ENCODE measurements at regions not wholly inside any gene's neighbourhood (a gene's known extent, or its start where the extent isn't known, plus 50 kb on each side); places are given as distances from the start of the nearest gene placed in this dataset.
"Not testable (repeated sequence)": the region's sequence is repeated elsewhere in the genome, so short reads cannot be mapped to it uniquely, and the experiment has no call there.

- peaks cover 10% of the 10 kb centered on the region for H3K4me1 Mint-ChIP-seq
- ATAC-seq (ENCODE audit: low read depth), result no peak
Observed at GRCh38 chr14:35213869-35214387, 78.3 kb upstream of the PSMA6 start.

GRCh38 chr14:35214402-35214801, 77.8 kb upstream of the PSMA6 start:
- H3K36me3 Mint-ChIP-seq; H3K4me3 Mint-ChIP-seq; DNase-seq; H3K4me1 Mint-ChIP-seq; ATAC-seq (ENCODE audit: low read depth); H3K27me3 Mint-ChIP-seq; H3K27ac Mint-ChIP-seq; H3K9me3 Mint-ChIP-seq: not testable (repeated sequence)
- POLR2A ChIA-PET, result interaction anchor here (1.2 kb wide), 1 partner anchor 190 kb away, joined by 7 read pairs; the partner anchor contains the start of gene NFKBIA

More at GRCh38 chr14:35213869-35214387, 78.3 kb upstream of the PSMA6 start:
- H3K27me3 Mint-ChIP-seq, result no peaks in the 10 kb centered on the region
- POLR2A ChIA-PET, result no interaction called here
- H3K9me3 Mint-ChIP-seq, result no peaks in the 10 kb centered on the region
- peaks cover 8% of the 10 kb centered on the region for H3K36me3 Mint-ChIP-seq
- DNase-seq, result no peak
- H3K27ac Mint-ChIP-seq, result no peak overlapping the region
- no peak overlapping the region for H3K4me3 Mint-ChIP-seq

- ATAC-seq (ENCODE audit: low read depth) (no peak), DNase-seq (no peak)
- POLR2A ChIA-PET, result interaction anchor here (0.8 to 1.2 kb wide), 2 partner anchors 190 to 201 kb away, joined by 3 to 7 read pairs; partner anchors contain the start of gene NFKBIA
- Mint-ChIP-seq H3K27me3 (no peaks in the 10 kb centered on the region), H3K4me1 (peaks cover 9% of the 10 kb centered on the region), H3K36me3 (peaks cover 13% of the 10 kb centered on the region), H3K9me3 (no peaks in the 10 kb centered on the region), H3K4me3 (no peak overlapping the region), H3K27ac (peak overlapping the region; percentile 2)
Observed at GRCh38 chr14:35215110-35215813, 76.9 kb upstream of the PSMA6 start.

GRCh38 chr14:35218176-35218575, 74.0 kb upstream of the PSMA6 start:
- H3K4me1 Mint-ChIP-seq, result peaks cover 13% of the 10 kb centered on the region
- H3K27ac Mint-ChIP-seq; H3K9me3 Mint-ChIP-seq; H3K27me3 Mint-ChIP-seq; DNase-seq; ATAC-seq (ENCODE audit: low read depth); H3K4me3 Mint-ChIP-seq: not testable (repeated sequence)
- POLR2A ChIA-PET, result interaction anchor here (0.7 to 1.1 kb wide), 2 partner anchors 40 to 187 kb away, joined by 3 read pairs; no protein-coding TSS in a partner anchor
- peaks cover 18% of the 10 kb centered on the region for H3K36me3 Mint-ChIP-seq

GRCh38 chr14:35218963-35219362, 73.2 kb upstream of the PSMA6 start:
- Mint-ChIP-seq H3K36me3 (peaks cover 18% of the 10 kb centered on the region), H3K27me3 (no peaks in the 10 kb centered on the region), H3K27ac (no peak overlapping the region), H3K4me1 (peaks cover 12% of the 10 kb centered on the region), H3K9me3 (no peaks in the 10 kb centered on the region), H3K4me3 (no peak overlapping the region)
- DNase-seq (no peak), ATAC-seq (ENCODE audit: low read depth) (no peak)
- POLR2A ChIA-PET, result interaction anchor here (1.1 kb wide), 1 partner anchor 186 kb away, joined by 3 read pairs; no protein-coding TSS in a partner anchor

- no peak for ATAC-seq (ENCODE audit: low read depth)
- Mint-ChIP-seq H3K4me1 (peaks cover 6% of the 10 kb centered on the region), H3K27me3 (no peaks in the 10 kb centered on the region), H3K36me3 (peaks cover 18% of the 10 kb centered on the region), H3K4me3 (no peak overlapping the region), H3K9me3 (no peaks in the 10 kb centered on the region), H3K27ac (no peak overlapping the region)
- POLR2A ChIA-PET, result no interaction called here
- DNase-seq, result no peak
Observed at GRCh38 chr14:35220027-35220676, 72.0 kb upstream of the PSMA6 start.

GRCh38 chr14:35220920-35221319, 71.3 kb upstream of the PSMA6 start:
- no peak overlapping the region for H3K27ac Mint-ChIP-seq
- no peak for DNase-seq
- no peaks in the 10 kb centered on the region for H3K27me3 Mint-ChIP-seq
- no peak overlapping the region for H3K4me3 Mint-ChIP-seq
- ATAC-seq (ENCODE audit: low read depth), result no peak
- H3K4me1 Mint-ChIP-seq, result peaks cover 5% of the 10 kb centered on the region
- POLR2A ChIA-PET, result interaction anchor here (1.4 kb wide), 1 partner anchor 11 kb away, joined by 4 read pairs; no protein-coding TSS in a partner anchor
- H3K9me3 Mint-ChIP-seq, result no peaks in the 10 kb centered on the region
- H3K36me3 Mint-ChIP-seq, result peaks cover 18% of the 10 kb centered on the region

- POLR2A ChIA-PET, result interaction anchor here (1.4 kb wide), 1 partner anchor 10 kb away, joined by 4 read pairs; no protein-coding TSS in a partner anchor
- no peak overlapping the region for H3K27ac Mint-ChIP-seq
- DNase-seq, result no peak
- peaks cover 18% of the 10 kb centered on the region for H3K36me3 Mint-ChIP-seq
- no peaks in the 10 kb centered on the region for H3K9me3 Mint-ChIP-seq
- no peaks in the 10 kb centered on the region for H3K27me3 Mint-ChIP-seq
- H3K4me1 Mint-ChIP-seq, result peaks cover 5% of the 10 kb centered on the region
- ATAC-seq (ENCODE audit: low read depth), result no peak
- H3K4me3 Mint-ChIP-seq, result no peak overlapping the region
Observed at GRCh38 chr14:35221462-35221861, 70.7 kb upstream of the PSMA6 start.

- Mint-ChIP-seq H3K27ac (no peak overlapping the region), H3K4me1 (peaks cover 5% of the 10 kb centered on the region), H3K27me3 (no peaks in the 10 kb centered on the region), H3K4me3 (no peak overlapping the region), H3K9me3 (no peaks in the 10 kb centered on the region), H3K36me3 (peaks cover 18% of the 10 kb centered on the region)
- DNase-seq (no peak), ATAC-seq (ENCODE audit: low read depth) (no peak)
- POLR2A ChIA-PET, result no interaction called here
Observed at GRCh38 chr14:35222324-35222723, 69.9 kb upstream of the PSMA6 start.

- H3K27ac Mint-ChIP-seq, result no peak overlapping the region
Observed at GRCh38 chr14:35222872-35223466, 69.2 kb upstream of the PSMA6 start.

GRCh38 chr14:35223927-35224326, 68.3 kb upstream of the PSMA6 start:
- H3K4me1 Mint-ChIP-seq, result peaks cover 5% of the 10 kb centered on the region
- DNase-seq, result no peak
- POLR2A ChIA-PET, result no interaction called here
- ATAC-seq (ENCODE audit: low read depth), result no peak
- no peak overlapping the region for H3K27ac Mint-ChIP-seq
- peaks cover 12% of the 10 kb centered on the region for H3K36me3 Mint-ChIP-seq
- H3K9me3 Mint-ChIP-seq, result no peaks in the 10 kb centered on the region
- H3K4me3 Mint-ChIP-seq, result no peak overlapping the region
- H3K27me3 Mint-ChIP-seq, result no peaks in the 10 kb centered on the region

More at GRCh38 chr14:35222872-35223466, 69.2 kb upstream of the PSMA6 start:
- Mint-ChIP-seq H3K27me3 (no peaks in the 10 kb centered on the region), H3K36me3 (peaks cover 13% of the 10 kb centered on the region), H3K4me1 (peaks cover 5% of the 10 kb centered on the region), H3K4me3 (no peak overlapping the region), H3K9me3 (no peaks in the 10 kb centered on the region)
- DNase-seq (no peak), ATAC-seq (ENCODE audit: low read depth) (no peak)
- POLR2A ChIA-PET, result no interaction called here

GRCh38 chr14:35224615-35225014, 67.6 kb upstream of the PSMA6 start:
- Mint-ChIP-seq H3K36me3 (peaks cover 12% of the 10 kb centered on the region), H3K4me1 (peaks cover 7% of the 10 kb centered on the region), H3K4me3 (no peak overlapping the region), H3K9me3 (no peaks in the 10 kb centered on the region), H3K27ac (no peak overlapping the region), H3K27me3 (no peaks in the 10 kb centered on the region)
- no peak for DNase-seq
- ATAC-seq (ENCODE audit: low read depth), result no peak
- POLR2A ChIA-PET, result interaction anchor here (1.2 kb wide), 1 partner anchor 192 kb away, joined by 3 read pairs; no protein-coding TSS in a partner anchor

- Mint-ChIP-seq H3K36me3 (peaks cover 3% of the 10 kb centered on the region), H3K27me3 (no peaks in the 10 kb centered on the region), H3K9me3 (no peaks in the 10 kb centered on the region), H3K4me1 (peaks cover 23% of the 10 kb centered on the region), H3K4me3 (no peak overlapping the region), H3K27ac (peak overlapping the region; percentile 24)
- ATAC-seq (ENCODE audit: low read depth) (peak; percentile 67), DNase-seq (no peak)
- POLR2A ChIA-PET, result interaction anchor here (0.6 to 3.3 kb wide), 3 partner anchors 57 to 174 kb away, joined by 8 to 33 read pairs (median 9); partner anchors contain the start of gene NFKBIA
Observed at GRCh38 chr14:35229084-35229791, 62.9 kb upstream of the PSMA6 start.
